ENCODE measurements at regions not wholly inside any gene's neighbourhood (a gene's known extent, or its start where the extent isn't known, plus 50 kb on each side); places are given as distances from the start of the nearest gene placed in this dataset.

GRCh38 chr19:31554360-31554759 is 205.1 kb upstream of the TSHZ3 start:
- no peak overlapping the region for H3K4me3 ChIP-seq
- no peak overlapping the region for H3K27ac ChIP-seq
- no peak for DNase-seq (ENCODE audit: extremely low spot score in 2 of 2)
- H3K4me1 ChIP-seq: no peaks in the 10 kb centered on the region
- H3K36me3 ChIP-seq: no peaks in the 10 kb centered on the region
- no peaks in the 10 kb centered on the region for H3K27me3 ChIP-seq
- no peaks in the 10 kb centered on the region for H3K9me3 ChIP-seq
- intact Hi-C loops (cut with DNase I): no loop called here
- no peak for TF ChIP-seq POLR2AphosphoS5 (IDR thresholded peaks at IDR 0.05; ENCODE audit: insufficient read depth in 1 of 2, low read depth in 1 of 2)
- TF ChIP-seq POLR2A (IDR thresholded peaks at IDR 0.05): no peak
- no peak for TF ChIP-seq CTCF (IDR thresholded peaks at IDR 0.05)

- H3K27me3 ChIP-seq: no peaks in the 10 kb centered on the region
- H3K36me3 ChIP-seq: no peaks in the 10 kb centered on the region
- TF ChIP-seq CTCF (IDR thresholded peaks at IDR 0.05): no peak
- no peak for TF ChIP-seq POLR2A (IDR thresholded peaks at IDR 0.05)
- no peak for TF ChIP-seq POLR2AphosphoS5 (IDR thresholded peaks at IDR 0.05; ENCODE audit: insufficient read depth in 1 of 2, low read depth in 1 of 2)
- no peak overlapping the region for H3K27ac ChIP-seq
- DNase-seq (ENCODE audit: extremely low spot score in 2 of 2): no peak
- no peaks in the 10 kb centered on the region for H3K4me1 ChIP-seq
- no peaks in the 10 kb centered on the region for H3K9me3 ChIP-seq
- H3K4me3 ChIP-seq: no peak overlapping the region
- intact Hi-C loops (cut with DNase I): no loop called here
Measured at GRCh38 chr19:31555634-31556215, 206.5 kb upstream of the TSHZ3 start.

- H3K4me1 ChIP-seq: no peaks in the 10 kb centered on the region
- no peak for DNase-seq (ENCODE audit: extremely low spot score in 2 of 2)
- H3K36me3 ChIP-seq: no peaks in the 10 kb centered on the region
- H3K27ac ChIP-seq: no peak overlapping the region
- H3K9me3 ChIP-seq: no peaks in the 10 kb centered on the region
- intact Hi-C loops (cut with DNase I): no loop called here
- no peaks in the 10 kb centered on the region for H3K27me3 ChIP-seq
- no peak overlapping the region for H3K4me3 ChIP-seq
- TF ChIP-seq POLR2A (IDR thresholded peaks at IDR 0.05): no peak
- no peak for TF ChIP-seq POLR2AphosphoS5 (IDR thresholded peaks at IDR 0.05; ENCODE audit: insufficient read depth in 1 of 2, low read depth in 1 of 2)
- no peak for TF ChIP-seq CTCF (IDR thresholded peaks at IDR 0.05)
Measured at GRCh38 chr19:31559494-31559893, 210.3 kb upstream of the TSHZ3 start.

GRCh38 chr19:31560086-31561060 is 211.1 kb upstream of the TSHZ3 start:
- no peaks in the 10 kb centered on the region for H3K4me1 ChIP-seq
- H3K4me3 ChIP-seq: no peak overlapping the region
- H3K9me3 ChIP-seq: no peaks in the 10 kb centered on the region
- TF ChIP-seq CTCF (IDR thresholded peaks at IDR 0.05) (no peak), POLR2A (IDR thresholded peaks at IDR 0.05) (no peak), POLR2AphosphoS5 (IDR thresholded peaks at IDR 0.05; ENCODE audit: insufficient read depth in 1 of 2, low read depth in 1 of 2) (no peak)
- no peak overlapping the region for H3K27ac ChIP-seq
- no peak for DNase-seq (ENCODE audit: extremely low spot score in 2 of 2)
- H3K27me3 ChIP-seq: no peaks in the 10 kb centered on the region
- H3K36me3 ChIP-seq: no peaks in the 10 kb centered on the region
- intact Hi-C loops (cut with DNase I): no loop called here
